SIG-M5 treated with dmso at 0.1 percent for 504 hours (cell line): ENCODE measurements at regions not wholly inside any gene's neighbourhood (a gene's known extent, or its start where the extent isn't known, plus 50 kb on each side); places are given as distances from the start of the nearest gene placed in this dataset.

Source experiments
- DNase-seq: peaks from one replicate; lab custom pipeline; 2025; ENCODE audit not compliant: unreplicated experiment; lab: John Stamatoyannopoulos, UW

DNA sequence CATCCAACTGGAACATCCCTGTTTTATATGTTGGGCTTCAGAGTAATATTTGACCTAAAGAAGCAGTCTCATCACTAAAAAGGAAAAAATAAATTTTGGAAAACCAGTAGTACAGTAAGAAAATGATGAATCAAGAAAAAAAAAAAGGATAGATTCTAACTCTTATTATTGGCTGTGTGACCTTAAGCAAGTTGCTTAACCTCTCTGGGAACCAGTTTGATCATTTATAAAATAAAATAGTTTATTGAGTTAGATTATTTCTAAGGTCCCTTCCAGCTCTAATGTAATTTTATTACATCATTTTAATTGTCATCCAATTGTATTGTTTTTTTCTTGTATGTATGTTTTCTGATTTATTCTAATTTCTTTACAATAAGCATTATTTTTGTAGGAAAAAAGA, 127.0 kb downstream of the PRELID2 start:
- no peak for DNase-seq

DNA sequence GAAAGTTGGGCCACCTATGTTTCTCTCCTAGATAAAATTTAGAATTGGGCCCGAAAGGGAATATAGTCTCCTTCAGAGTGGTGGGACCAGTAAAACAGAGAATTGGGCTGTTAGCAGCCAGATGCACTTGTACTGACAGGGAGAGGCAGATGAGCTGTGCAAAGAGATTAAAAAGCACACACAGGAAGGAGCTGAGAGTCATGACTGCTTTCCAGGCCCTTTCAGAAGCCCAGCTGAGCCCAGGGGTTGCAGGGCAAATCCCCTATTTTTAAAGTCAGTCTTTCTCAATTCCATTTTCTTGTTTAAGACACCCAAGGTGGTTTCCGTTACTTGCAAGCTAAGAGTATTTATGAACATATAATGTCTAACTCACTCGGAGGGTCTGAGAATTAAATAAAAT, 130.4 kb downstream of the PRELID2 start:
- DNase-seq: no peak

GRCh38 chr5:145703856-145704255, 131.3 kb downstream of the PRELID2 start:
- DNase-seq: no peak

DNA sequence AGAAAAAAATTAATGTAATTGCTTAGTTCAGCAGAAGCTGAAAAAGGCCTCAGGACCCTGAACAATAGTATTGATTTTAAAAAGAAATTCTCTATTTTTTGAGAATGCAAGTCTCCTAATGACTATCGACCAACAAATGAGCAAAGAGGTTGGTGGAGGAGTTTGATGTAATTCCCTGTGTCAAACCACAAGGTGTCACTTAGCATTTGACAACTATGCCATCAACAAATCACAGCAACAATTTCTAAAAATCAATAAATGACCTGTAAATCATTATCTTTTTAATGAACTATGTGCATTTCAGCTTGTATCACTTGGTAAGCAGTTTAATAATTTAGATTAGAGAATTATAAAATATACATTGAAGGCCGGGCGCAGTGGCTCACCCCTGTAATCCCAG, 133.7 kb downstream of the PRELID2 start:
- DNase-seq: no peak

GRCh38 chr5:145699846-145700245, 135.3 kb downstream of the PRELID2 start:
- DNase-seq: no peak

DNA sequence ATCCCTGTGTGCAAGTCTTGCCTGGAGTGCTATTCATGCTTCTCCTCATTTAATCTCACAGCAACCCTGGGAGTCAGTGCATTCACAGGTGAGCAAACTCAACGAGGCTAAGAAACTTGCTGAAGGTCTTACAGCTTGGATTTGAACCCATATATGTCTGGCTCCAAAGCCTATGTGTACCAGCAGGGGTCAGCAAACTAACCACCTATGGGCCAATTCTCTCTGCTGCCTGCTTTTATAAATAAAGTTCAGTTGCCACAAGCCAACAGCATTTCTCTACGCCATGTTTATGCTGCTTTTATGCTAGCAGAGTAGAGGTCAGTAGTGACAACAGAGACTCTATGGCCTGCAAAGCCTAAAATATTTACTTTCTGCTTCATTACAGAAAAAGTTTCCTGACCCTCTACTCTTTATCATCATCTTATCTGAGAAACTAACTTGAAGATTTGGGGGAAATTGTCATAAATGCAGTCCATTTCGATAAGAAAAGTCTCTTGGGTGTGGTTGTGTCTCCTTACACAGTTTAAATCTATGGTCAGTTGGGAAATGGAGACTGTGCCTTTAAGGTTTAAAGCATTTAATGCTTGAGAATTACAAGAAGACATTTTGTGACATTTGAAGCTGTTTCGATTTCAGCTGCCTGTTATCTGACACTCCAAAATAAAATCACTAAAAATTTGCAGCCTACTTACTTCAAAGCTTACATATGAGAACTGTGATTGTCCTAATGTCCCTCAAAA, 137.7 kb downstream of the PRELID2 start:
- peak; percentile 45 for DNase-seq

DNA sequence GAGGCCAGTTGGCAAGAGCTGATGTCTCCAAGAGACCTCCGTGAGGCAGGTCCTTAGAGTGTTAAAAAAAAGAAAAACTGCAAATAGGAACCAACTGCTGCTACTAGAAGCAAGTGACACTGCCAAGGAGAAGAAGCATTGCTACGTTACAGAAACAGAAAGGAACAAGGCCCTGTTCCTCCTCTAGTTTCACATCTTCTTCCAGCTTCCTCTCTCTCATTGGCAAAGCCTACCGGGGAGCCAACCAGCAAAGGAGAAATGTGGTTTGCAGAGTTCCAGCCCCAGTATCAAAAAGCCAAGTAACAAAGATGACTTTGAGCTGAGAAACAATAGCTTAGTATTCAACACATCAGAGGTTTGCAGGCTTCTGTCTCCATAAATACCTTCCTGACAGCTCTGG, 145.9 kb downstream of the PRELID2 start:
- peak; percentile 91 for DNase-seq

DNA sequence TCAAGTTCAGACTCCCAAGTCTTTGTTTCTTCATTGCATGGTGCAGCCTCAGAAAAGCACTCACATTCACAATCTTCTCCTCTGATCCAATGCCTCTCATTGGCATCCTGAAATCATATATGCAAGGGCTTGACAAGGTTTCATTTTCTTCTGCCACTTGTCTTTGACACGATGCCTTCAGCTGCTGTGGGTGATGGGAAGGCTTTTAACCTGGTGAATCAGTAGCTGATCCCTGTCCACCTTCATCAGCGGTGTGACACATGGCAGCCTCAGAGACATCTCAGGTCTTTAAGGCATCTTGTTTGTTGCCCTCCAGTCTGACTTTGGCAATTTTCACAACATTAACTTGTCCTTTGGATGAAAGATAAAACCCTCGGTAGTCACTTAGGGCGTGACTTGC, 147.2 kb downstream of the PRELID2 start:
- no peak for DNase-seq

DNA sequence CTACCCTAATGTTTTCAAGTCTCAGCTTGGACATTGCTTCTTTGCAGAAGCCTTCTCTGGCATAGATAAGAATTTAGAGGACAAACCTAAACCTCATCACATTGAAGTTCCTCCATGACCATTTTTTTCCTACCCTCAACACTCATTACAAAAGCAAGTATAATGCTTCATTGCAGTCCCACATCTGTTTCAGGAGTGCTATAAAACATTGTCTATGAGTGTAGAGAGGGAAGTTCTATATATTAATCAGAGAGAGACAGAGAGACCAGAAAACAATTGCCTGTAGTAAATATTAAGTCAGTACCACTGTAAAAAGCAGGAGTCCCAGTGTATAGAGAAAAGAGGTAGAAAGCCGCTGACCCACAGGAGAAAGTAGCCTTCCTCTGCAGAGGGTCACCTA, 149.7 kb downstream of the PRELID2 start:
- no peak for DNase-seq

DNA sequence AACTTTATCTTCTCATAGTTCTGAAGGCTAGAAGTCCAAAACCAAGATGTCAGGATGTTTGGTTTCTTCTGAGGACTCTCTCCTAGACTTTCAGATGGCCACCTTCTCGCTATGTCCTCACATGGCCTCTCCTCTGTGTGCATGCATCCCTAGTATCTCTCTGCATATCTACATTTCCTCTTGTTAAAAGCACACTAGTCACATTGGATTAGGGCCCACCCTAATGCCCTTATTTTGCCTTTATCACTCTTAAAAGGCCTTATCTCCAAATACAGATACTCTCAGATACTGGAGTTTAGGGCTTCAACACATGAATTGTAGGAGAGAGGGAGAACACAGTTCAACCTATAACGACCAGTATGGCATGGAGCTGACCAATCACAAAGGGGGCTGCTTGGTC, 151.7 kb downstream of the PRELID2 start:
- no peak for DNase-seq

GRCh38 chr5:145682197-145682899, 152.8 kb downstream of the PRELID2 start:
- no peak for DNase-seq

GRCh38 chr5:145681686-145682085, 153.5 kb downstream of the PRELID2 start:
- peak; percentile 89 for DNase-seq

- DNase-seq: no peak
Measured at GRCh38 chr5:145681216-145681615, 153.9 kb downstream of the PRELID2 start.

GRCh38 chr5:145680767-145681166, 154.4 kb downstream of the PRELID2 start:
- no peak for DNase-seq

- DNase-seq: peak; percentile 31
Measured at GRCh38 chr5:145680169-145680568, 155.0 kb downstream of the PRELID2 start.

DNA sequence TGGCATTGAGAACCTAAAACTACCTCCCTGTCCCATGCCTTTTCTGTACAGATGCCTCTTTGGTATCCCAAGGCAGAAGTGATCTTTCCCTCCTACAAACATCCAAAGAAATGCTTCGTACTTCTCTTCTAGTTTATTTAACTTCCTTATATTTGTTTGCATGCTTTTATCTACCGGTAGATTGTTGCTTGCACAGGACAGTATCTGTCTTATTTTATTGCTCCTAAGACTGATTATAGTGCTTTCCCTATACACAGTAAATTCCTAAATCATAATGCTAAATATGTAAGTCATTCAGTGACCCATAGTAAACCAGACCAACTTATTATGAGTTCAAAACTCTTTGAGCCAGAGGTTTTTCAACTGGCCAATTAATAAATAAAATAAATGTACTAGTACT, 156.9 kb downstream of the PRELID2 start:
- DNase-seq: no peak

DNA sequence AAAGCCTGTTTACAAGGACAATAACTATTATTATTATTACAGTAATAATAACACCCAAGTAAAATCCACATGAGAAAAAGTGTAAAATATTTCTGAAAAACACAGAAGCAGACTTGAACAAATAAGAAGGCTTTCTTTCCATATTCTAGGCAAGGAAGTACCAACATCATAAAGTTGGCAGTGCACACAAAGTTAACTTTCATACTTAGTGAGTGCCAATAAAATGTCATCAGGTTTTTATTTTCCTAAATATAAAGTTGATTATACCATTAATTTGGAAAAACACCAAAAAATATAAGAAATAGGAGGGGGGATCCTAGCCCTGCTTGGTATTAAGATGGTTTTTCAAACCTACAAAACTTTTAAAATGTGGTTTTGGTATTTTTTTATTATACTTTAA, 161.4 kb downstream of the PRELID2 start:
- DNase-seq: no peak

GRCh38 chr5:145668714-145669113, 166.4 kb downstream of the PRELID2 start:
- DNase-seq: no peak

DNA sequence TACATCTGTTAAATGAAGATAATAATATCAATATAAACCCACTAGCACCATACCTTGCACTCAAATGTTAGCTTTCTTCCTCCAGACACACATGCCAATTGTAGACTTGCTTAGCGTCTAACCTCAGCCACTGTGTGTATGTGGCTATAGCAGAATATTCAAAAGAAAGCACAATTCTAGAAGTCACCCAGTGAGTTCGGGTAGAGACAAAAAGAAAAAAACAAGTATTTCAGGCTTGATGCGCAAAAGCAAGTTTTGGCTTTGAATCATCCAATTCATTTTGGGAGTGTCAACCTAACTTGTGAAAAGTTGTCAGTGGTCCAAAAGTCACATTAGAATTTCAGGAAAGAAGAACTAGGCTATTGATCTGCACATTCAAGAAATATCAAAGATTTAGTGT, 167.4 kb downstream of the PRELID2 start:
- DNase-seq: no peak

- DNase-seq: no peak
Measured at GRCh38 chr5:145666591-145666990, 168.6 kb downstream of the PRELID2 start.

DNA sequence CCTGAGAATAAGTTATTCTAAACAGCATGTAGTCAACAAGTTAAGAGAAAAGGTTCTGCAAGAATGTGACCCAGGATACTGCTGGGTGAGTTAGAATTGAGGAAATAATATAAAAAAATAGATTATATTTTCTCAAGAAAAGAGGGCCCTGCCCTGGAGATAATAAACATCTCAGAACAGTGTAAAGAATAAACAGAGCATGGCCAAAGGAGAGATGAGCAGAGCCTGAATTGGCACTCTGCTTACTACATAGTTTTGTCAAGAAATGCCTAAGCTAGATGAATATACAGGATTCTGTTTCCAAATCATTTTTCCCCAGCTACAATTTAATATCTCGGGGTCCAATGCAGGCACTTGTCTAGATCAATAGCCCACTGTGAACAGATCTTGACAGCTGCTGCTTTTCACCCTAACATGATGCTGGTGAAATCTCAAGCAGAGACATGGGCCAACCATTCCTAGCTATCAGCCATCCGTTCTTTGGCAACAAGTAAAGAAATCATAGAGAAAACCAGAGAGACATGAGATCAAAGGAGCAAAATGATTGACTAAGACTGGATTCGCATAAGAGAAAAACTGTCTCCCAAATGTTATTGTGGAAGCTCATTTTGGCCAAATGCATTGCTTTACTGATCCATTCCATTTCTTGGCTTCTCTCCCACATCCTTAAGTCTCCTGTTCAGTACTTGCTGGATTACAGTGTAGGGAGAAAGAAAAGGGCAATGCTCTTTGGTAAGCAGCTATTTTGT, 173.2 kb downstream of the PRELID2 start:
- no peak for DNase-seq
